ENCODE measurements at regions not wholly inside any gene's neighbourhood (a gene's known extent, or its start where the extent isn't known, plus 50 kb on each side); places are given as distances from the start of the nearest gene placed in this dataset.

GRCh38 chr13:85500696-85501256 is 298.4 kb downstream of the SLITRK6 start:
- ATAC-seq (ENCODE audit: insufficient number of reproducible peaks, low FRiP score, low read depth) (no peak), DNase-seq (ENCODE audit: low spot score) (no peak)
- Histone ChIP-seq H3K27me3 (replicated peaks; ENCODE audit: insufficient read depth) (no peaks in the 10 kb centered on the region), H3K36me3 (no peaks in the 10 kb centered on the region), H3K4me1 (ENCODE audit: control insufficient read depth in 1 of 2, low read depth in 2 of 2) (no peaks in the 10 kb centered on the region), H3K4me3 (no peak overlapping the region), H3K27ac (no peak overlapping the region), H3K9me3 (no peaks in the 10 kb centered on the region)
- TF ChIP-seq CTCF (IDR thresholded peaks at IDR 0.05): no peak

GRCh38 chr13:85498774-85499173 is 300.4 kb downstream of the SLITRK6 start:
- TF ChIP-seq CTCF (IDR thresholded peaks at IDR 0.05): no peak
- ATAC-seq (ENCODE audit: insufficient number of reproducible peaks, low FRiP score, low read depth) (no peak), DNase-seq (ENCODE audit: low spot score) (no peak)
- H3K27me3 ChIP-seq (replicated peaks; ENCODE audit: insufficient read depth): no peaks in the 10 kb centered on the region
- no peaks in the 10 kb centered on the region for H3K36me3 ChIP-seq
- no peaks in the 10 kb centered on the region for H3K9me3 ChIP-seq
- H3K27ac ChIP-seq: no peak overlapping the region
- H3K4me3 ChIP-seq: no peak overlapping the region
- H3K4me1 ChIP-seq (ENCODE audit: control insufficient read depth in 1 of 2, low read depth in 2 of 2): no peaks in the 10 kb centered on the region

GRCh38 chr13:85497652-85498051 is 301.6 kb downstream of the SLITRK6 start:
- Histone ChIP-seq H3K4me1 (ENCODE audit: control insufficient read depth in 1 of 2, low read depth in 2 of 2) (no peaks in the 10 kb centered on the region), H3K4me3 (no peak overlapping the region), H3K36me3 (no peaks in the 10 kb centered on the region), H3K9me3 (no peaks in the 10 kb centered on the region), H3K27ac (no peak overlapping the region), H3K27me3 (replicated peaks; ENCODE audit: insufficient read depth) (no peaks in the 10 kb centered on the region)
- no peak for TF ChIP-seq CTCF (IDR thresholded peaks at IDR 0.05)
- ATAC-seq (ENCODE audit: insufficient number of reproducible peaks, low FRiP score, low read depth) (no peak), DNase-seq (ENCODE audit: low spot score) (no peak)

DNA sequence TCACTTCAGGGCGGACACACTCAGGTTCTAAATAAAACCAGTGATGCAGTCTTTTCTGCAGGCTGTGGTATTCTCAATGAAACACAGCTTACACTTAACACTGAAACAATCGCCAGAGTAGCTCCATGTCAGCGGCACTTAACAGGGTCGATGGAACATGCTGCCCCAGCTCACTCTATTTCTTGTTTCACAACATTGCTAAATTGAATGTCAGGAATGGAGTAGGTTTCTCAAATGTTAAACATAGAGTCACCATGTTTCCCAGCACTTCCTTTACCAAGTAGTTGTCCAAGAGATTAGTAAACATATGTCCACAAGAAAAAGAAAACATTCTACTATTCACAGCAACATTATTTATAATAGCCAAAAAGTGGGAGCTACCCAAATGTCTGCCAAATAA is 306.9 kb downstream of the SLITRK6 start:
- no peak for DNase-seq (ENCODE audit: low spot score)
- no peak for TF ChIP-seq CTCF (IDR thresholded peaks at IDR 0.05)
- no peak for ATAC-seq (ENCODE audit: insufficient number of reproducible peaks, low FRiP score, low read depth)

GRCh38 chr13:85486663-85487062 is 312.6 kb downstream of the SLITRK6 start:
- no peaks in the 10 kb centered on the region for H3K36me3 ChIP-seq

More for the DNA sequence above, 306.9 kb downstream of the SLITRK6 start:
- no peak overlapping the region for H3K27ac ChIP-seq
- H3K9me3 ChIP-seq: no peaks in the 10 kb centered on the region
- no peaks in the 10 kb centered on the region for H3K27me3 ChIP-seq (replicated peaks; ENCODE audit: insufficient read depth)
- no peaks in the 10 kb centered on the region for H3K36me3 ChIP-seq
- H3K4me3 ChIP-seq: no peak overlapping the region
- H3K4me1 ChIP-seq (ENCODE audit: control insufficient read depth in 1 of 2, low read depth in 2 of 2): no peaks in the 10 kb centered on the region

More at GRCh38 chr13:85486663-85487062, 312.6 kb downstream of the SLITRK6 start:
- no peak overlapping the region for H3K4me3 ChIP-seq
- no peak for TF ChIP-seq CTCF (IDR thresholded peaks at IDR 0.05)
- no peaks in the 10 kb centered on the region for H3K27me3 ChIP-seq (replicated peaks; ENCODE audit: insufficient read depth)
- ATAC-seq (ENCODE audit: insufficient number of reproducible peaks, low FRiP score, low read depth): no peak
- DNase-seq (ENCODE audit: low spot score): no peak
- no peaks in the 10 kb centered on the region for H3K9me3 ChIP-seq
- H3K27ac ChIP-seq: no peak overlapping the region
- no peaks in the 10 kb centered on the region for H3K4me1 ChIP-seq (ENCODE audit: control insufficient read depth in 1 of 2, low read depth in 2 of 2)
